Midbrain (tissue), 1 donor: ENCODE measurements at regions not wholly inside any gene's neighbourhood (a gene's known extent, or its start where the extent isn't known, plus 50 kb on each side); places are given as distances from the start of the nearest gene placed in this dataset.

Source experiments
- DNase-seq: peaks from one replicate; lab custom pipeline; 2025; lab: John Stamatoyannopoulos, UW

DNA sequence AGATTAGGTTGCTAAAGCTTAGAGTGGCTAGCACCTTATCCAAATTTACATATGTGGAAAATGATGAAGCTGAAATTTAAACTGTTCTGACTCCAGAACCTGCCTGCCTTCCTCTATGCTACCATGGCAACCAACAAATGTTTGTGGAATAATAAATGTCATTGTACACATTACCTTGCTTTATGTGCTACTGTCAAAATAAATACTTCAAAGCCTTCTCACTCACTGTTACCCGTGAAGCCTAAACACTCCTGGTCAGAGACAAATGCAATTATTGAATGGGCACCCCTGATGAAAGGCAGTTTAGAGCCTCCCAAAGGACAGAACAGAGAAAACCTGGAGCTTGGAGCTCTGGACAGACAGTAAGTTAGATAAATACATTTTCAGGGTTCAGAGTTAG lies 158.6 kb downstream of the FAM114A2 start:
- no peak for DNase-seq

DNA sequence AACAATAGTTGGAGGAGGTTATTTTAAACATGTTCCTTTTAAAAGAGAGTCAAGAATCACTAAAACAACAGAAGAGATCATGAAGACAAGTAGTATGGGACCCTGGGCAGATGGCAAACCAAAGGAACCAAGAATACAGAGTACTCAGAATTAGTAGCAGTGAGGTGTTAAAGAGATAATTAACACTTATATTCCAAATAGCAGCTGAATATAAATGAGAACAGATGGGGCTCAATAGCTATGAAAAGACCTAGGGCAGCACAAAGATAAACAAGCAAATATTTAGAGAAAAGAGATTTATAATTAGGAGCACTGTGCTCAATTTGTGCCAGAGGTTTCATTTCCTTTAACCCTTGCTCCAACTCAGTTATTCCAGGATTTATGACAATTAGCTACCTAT lies 159.1 kb downstream of the FAM114A2 start:
- no peak for DNase-seq

DNA sequence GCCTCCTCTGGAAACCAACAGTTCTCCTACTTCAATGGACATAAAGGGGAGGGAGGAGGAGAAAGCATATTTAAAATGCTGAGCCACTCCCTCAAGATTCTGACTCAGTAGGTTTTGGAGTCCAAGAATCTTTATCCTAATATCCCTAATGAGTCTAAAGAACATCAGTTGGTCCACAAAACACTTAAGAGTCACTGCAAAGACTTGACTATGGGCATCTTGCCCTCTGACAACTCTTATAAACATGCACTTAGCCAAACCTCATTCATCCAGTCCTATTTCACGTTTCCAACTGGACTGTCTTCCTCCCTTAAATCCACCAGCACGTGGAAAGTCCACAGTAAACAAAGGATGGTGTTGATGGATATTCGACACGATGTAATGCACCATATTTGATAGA lies 172.5 kb downstream of the FAM114A2 start:
- no peak for DNase-seq

DNA sequence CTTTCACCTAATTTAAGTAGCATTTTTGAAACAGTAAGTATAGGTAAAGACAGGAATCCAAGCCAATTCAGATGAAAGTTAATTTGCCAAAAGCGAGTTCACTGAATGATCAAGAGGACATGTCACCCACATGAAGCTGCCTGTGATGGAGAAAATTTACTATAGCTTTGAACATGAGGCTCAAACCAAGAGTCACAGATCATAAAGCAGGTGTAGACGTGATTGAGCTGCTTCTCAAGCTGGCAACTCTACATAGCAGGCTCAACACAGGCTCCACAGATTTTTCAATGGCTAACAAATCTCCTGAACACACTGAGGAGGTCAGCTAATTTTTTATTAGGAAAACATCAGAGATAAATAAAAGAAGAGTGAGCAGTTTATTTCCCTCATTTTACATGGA lies 173.7 kb downstream of the FAM114A2 start:
- DNase-seq, result no peak

DNA sequence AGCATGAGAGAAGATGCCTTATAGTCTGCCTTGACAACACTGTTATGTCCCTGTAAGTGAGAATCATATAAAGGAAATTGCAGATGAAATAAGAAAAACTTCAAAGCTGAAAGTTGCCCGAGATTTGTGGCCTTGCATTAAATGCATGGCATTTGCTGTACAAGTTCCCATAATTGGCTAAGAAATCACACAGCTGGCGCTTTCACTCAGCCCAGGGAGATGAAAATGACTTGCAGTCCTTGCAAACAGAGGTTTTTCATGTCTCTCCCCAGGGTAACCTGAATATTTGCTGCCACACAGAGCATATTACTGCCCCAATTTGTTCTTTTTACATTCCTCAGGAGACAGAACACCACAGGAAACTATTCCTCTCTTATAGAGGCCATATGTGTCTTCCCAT lies 174.8 kb downstream of the FAM114A2 start:
- DNase-seq, result no peak
